ENCODE measurements at regions not wholly inside any gene's neighbourhood (a gene's known extent, or its start where the extent isn't known, plus 50 kb on each side); places are given as distances from the start of the nearest gene placed in this dataset.
"Not testable (repeated sequence)": the region's sequence is repeated elsewhere in the genome, so short reads cannot be mapped to it uniquely, and the experiment has no call there.

DNA sequence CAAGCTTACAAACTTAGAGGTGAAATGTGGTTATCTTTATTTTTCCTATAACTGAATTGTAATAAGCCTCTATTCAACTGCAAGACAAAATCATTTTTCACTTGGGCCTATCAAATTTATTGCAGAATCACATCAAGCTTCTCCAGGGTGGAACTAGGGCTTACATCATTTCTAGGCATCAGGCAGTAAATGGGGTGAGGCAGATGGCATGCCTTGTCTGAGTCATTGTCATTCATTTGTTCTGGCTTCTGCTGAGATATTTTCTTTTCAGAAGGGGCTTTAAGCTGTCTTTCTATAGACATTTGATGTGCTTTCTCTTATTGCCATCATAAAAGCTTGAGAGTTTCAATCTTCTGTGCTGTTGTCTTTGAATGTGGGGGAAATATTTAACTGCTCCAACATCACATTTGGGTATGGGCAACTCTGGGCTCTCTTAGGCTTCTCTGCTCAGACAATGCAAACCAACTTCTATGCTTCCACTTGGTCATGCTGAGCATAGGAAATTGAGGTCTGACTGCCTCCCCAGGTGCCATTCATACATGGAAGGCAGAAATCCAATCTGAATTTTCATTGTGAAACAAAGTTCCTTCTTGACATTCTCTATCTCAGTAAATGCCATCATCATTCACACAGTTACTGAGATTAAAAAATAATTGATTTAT lies 225.8 kb upstream of the GIMD1 start:
- DNase-seq (ENCODE audit: low read depth in 2 of 2) = no peak

DNA sequence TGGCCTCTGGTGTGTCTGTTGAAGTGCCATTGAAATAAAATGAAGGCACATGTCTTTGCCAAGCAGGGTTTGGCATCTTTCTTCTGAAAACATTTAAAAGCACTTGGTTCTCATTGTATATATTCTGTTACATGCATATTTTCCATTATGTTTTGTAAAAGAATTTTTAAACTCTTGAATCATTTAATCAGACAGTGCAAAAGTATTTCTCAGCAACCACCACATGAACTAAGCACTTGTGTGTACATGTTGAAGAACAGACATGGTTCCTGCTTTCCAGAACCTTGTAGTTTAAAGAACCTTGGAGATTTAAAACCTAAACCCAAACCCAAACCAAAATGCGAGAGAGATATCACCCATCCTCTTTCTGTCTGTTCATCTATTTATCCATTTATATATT lies 220.3 kb upstream of the GIMD1 start:
- DNase-seq (ENCODE audit: low read depth in 2 of 2) = no peak

DNA sequence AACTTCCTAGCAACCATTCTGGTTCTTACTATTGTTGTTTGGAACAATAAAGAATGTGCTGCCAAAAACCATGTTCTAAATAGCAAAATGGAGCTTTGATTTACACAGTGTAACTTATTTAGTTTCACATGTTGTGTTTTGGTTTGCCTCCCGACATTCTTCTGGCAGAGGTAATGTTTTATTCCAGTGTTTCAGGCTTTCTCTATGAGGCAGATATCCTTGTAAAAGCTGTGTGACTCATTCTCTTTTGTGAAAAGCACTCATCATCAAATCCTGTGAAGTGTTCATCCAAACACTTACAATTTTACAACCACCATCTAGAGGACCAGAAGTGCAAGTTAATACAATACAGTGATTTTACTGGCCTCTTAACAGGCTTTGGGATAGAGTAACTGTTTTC lies 219.0 kb upstream of the GIMD1 start:
- no peak for DNase-seq (ENCODE audit: low read depth in 2 of 2)

DNA sequence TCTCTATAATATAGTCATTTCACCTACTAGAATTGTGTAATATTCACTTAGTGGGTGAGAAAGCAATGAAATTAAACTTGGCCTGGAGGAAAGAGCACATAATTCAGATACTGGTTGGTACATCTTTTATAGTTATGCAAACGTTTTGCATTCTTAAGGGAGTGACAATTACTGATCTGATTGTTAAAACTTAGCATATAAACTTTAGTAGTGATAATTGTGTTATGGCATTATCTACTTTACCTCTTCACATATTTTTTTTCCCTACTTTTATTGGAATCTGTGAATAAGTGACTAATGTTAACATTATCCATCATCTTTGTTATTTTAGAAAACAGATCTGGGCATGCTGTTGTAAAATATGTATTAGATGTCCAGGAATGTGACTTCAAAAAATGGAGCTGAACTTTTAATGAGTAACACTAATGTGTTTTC lies 217.4 kb upstream of the GIMD1 start:
- DNase-seq (ENCODE audit: low read depth in 2 of 2) = no peak

DNA sequence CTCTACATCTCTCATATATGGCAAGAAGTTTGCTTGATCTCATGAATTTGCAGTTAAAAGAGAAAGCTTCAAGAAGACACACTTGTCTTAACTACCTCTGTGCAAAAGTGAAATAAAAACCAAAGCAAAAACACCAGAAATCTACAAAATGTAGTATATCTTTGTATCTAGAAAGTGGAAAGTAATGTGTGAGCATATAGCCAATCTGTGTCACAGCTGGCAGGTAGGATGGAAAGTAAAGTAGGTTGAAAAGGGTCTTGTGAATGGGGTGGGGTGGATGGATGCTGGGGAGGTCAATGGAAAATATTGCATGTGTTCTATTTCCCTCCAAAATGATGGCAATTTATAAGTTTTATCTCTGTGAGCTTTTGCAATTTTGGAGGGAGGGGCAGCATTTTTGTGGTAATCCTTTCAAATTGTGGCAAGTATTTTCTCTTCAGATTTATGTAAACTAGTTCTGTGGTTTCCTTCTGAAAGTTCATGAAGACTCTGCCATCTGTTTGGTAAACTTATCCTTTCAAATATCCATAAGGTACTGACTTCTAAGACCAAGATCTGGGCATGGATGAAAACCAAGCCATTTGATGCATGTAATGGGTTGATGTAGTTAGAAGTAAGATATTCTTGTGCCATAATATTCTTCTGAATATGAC lies 215.9 kb upstream of the GIMD1 start:
- no peak for DNase-seq (ENCODE audit: low read depth in 2 of 2)

DNA sequence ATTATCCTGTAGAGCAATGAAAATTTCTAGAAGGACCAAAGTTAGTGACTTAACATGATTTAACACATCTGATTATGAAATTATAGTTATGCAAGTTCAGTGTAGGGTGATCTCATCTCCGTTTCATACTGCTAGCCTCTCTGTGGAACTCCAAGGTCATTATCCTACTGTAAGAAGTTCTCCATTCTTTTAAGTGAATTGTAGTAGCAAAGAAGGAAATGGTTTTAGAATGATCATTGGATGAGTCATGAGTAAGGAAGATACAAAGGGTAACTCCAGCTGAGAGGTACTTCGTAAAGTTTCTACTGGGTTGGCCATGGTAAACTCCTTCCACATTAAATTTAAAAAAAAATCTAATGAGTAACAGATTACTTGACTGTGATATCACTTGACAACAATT lies 215.0 kb upstream of the GIMD1 start:
- DNase-seq (ENCODE audit: low read depth in 2 of 2) = no peak

DNA sequence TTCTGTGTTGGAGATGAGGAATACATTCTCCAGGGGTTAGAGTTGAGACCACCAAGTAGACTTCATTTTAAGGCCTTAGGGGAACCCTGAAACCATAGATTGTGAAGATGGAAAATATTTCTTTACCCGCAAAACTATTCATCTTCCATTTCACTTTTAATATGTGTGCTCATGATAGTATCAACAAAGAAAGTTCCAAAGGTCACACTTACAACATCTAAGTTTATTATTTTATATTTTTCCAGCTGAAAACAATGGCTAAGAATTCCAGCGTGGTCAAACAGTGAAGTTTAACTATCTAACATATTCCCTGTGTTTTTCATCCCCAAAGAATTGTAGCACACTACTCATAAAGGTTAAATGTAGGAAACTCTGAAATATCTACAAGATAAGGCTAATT lies 214.5 kb upstream of the GIMD1 start:
- no peak for DNase-seq (ENCODE audit: low read depth in 2 of 2)

DNA sequence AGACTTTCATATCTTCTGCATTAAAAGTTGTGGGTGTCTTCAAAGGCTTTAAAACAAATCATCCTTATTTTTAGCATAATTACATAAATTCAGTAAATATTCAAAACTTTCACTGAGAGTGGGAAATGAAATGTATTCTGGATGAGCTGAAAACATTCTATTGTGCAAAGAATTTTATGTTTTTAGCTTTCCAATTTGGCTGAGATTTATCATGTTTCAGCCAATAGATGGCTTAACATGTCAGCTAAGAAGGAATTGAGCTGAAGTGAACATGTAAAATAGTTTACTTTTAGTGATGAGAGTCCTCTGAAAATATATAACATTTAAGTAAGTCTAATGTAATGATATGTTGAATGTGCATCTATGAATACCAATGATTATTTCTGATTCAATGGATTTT lies 213.5 kb upstream of the GIMD1 start:
- DNase-seq (ENCODE audit: low read depth in 2 of 2) = no peak

DNA sequence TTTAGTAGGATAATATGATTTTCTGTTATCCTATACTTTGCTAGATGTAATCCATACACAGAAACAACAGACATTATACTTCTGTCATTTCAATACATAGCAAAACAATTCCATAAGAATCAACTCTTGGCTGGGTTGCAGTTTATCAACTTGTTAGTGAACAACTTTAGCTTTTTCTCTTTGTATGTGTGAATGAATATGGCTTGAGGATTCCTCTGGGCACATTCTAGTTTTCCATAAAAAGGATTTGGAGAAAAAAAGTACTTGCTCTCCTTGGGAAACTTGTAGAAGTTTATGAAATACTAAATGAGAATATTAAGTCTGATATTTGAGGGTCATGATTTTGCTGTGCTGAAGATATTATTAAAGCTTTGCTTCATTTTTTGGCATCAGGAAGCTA lies 210.7 kb upstream of the GIMD1 start:
- DNase-seq (ENCODE audit: low read depth in 2 of 2) = no peak

DNA sequence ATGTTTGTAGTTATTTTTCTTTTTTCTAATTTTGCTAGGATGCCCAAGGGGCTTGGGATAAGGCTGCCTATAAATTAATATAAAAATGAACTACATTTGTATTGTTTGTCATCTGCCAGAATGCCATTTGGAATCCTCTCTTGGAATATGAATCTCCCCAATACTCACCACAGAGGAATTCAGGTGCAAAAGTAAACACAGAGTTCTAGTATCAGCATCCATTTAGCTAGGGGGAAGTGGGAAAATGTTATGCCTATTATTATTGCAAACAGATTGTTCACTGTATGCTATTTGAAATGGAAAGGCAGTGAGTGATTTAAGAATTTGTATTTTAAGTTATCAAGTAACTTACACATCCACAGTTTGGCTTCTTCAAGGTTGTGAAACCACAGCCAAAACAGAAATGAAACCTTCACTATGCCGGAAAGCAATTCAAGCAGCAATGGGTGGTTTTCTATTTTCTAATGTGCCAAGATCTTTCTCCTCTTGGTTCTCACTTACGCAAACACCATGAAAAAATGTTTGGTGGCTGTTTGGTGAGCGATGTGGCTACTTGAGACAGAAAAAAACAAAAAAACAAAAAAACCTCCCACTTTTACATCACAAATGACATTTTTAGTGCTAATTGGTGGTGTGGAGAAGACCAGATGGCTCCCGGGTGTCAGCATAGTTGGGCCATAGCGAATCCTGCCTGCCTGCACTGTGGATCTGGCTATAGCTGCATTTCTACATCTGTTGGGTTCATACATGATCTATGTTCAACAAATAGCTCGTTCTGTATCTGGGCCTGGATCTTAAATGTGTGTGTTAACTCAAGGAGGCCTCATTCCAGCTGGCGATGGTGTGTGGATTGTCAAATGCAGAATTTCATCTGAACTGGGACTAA lies 200.8 kb upstream of the GIMD1 start:
- no peak for DNase-seq (ENCODE audit: low read depth in 2 of 2)

DNA sequence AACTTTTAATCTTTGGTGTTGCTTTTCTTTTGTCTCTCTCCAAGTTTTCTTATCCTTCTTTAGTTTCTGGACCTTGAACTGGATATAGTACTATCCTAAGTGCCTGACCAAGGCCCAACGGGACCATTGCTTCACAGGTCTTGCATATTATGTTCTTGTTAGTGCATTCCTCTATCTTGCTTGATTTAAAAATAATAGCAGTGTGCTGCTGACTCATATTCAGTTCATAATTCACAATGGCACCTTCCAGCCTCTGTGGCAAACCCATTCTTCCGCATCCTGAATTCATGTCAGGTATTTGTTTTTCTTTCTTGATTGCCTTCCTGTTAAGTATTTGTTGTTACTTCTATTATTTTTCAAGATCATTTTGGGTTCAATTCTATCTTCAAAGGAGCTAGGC lies 197.1 kb upstream of the GIMD1 start:
- DNase-seq (ENCODE audit: low read depth in 2 of 2) = no peak

DNA sequence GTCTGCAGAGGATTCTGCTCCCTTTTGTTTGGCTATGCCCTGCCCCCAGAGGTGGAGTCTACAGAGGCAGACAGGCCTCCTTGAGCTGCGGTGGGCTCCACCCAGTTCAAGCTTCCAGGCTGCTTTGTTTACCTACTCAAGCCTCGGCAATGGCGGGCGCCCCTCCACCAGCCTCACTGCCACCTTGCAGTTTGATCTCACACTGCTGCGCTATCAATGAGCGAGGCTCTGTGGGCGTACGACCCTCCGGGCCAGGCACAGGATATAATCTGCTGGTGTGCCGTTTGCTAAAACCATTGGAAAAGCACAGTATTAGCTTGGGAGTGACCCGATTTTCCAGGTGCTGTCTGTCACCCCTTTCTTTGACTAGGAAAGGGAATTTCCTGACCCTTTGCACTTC lies 195.1 kb upstream of the GIMD1 start:
- DNase-seq (ENCODE audit: low read depth in 2 of 2) = not testable (repeated sequence)

DNA sequence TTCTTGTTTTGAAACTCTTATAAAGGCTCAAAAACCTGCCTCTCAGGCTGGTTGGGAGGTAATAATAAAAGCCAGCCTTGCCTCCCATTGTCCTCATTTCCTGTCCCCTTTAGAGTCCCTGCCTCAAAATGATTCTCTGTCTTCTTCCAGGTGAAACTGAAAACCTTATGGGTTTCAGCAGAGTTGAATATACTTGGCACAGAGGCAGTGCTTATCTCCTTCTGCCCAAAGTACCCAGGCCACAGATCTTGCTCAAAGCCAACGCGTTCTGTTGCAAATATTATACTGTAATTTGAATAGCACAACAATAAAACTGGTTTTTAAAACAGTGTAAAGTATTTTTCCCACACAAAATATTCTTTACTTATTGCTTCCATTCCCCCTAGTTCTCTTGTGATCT lies 183.1 kb upstream of the GIMD1 start:
- DNase-seq (ENCODE audit: low read depth in 2 of 2) = no peak

DNA sequence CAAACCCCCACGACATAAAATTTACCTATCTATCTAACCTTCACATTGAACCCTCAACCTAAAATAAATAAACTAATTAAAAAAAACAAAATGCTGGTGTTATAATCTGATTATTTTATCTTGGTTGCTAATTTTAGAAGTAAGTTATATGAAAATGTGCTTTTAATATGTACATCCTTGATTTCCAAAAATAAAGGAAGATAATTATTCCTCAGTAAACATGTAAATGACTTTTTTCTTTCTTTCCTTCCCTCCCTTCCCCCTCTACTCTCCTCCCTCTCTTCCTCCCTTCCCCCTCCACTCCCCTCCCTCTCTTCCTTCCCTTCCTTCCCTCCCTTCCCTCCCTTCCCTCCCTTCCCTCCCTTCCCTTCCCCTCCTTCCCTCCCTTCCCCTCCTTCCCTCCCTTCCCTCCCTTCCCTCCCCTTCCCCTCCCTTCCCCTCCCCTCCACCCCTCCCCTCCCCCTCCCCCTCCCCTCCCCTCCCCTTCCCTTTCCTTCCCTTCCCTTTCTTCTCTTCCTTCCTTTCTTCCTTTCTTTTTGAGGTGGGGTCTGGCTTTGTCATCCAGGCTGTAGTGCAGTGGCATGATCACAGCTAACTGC lies 180.0 kb upstream of the GIMD1 start:
- no peak for DNase-seq (ENCODE audit: low read depth in 2 of 2)

DNA sequence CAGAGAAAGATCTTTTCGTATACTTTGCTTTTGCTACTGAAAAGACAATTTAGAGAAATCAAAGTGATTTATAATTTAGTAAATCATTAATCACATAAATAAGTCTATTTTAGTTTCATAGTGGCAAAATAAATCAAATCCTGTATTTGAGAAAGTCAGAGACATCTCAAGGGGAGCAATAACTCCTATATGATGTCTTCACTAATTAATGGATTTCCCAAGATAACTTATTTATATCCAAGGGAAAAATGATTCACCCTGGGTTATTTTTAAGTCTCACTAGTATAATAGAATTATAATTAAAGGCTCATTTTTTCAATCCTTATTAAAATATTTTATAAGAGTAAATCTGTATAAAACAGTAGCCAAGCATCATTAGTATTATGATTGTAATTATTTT lies 177.8 kb upstream of the GIMD1 start:
- DNase-seq (ENCODE audit: low read depth in 2 of 2) = no peak

DNA sequence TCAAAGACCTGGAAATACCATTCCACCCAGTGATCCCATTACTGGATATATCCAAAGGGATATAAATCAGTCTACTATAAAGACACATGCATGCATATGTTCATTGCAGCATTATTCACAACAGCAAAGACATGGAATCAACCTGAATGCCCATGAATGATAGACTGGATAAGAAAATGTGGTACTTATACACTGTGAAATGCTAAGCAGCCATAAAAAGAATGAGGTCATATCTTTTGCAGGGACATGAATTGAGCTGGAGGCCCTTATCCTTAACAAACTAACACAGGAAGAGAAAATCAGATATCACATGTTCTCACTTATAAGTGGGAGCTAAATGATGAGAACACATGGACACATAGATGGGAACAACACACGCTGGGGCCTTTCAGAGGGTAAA lies 174.0 kb upstream of the GIMD1 start:
- DNase-seq (ENCODE audit: low read depth in 2 of 2) = not testable (repeated sequence)

DNA sequence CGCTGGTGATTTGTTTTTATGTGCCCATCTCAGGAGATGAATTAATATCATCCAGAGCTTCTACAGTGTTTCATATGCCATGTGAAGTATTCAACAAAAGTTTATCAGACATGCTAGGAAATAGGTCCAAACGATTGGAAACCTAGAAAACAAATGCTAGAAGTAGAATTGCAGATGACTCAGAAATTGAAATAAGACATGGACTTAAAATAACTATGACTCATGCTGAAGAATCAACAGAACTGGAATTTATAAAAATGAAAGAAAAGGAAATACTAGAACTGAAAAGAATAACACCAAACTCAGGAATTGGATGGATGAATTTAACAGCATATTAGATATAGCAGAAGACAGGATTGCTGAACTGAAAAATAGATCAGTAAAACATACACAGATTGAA lies 172.7 kb upstream of the GIMD1 start:
- DNase-seq (ENCODE audit: low read depth in 2 of 2) = no peak

DNA sequence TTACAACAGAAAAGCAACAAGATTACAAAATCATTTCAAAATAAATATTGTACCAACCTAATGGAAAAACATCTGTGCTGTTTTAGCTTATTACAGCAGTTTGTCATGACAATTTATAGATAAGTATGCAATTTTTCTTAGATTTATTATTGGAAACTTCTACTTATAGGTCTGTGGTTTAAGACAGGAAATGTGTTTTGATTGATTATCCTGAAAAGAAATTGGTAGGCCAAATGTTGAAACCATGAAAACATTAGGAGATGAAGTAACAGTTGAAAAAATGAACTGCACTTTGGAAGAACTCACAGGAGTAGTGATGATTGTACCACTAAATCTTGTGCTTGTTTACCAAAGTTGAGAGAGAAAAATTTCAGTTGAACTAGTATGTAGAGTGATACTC lies 162.2 kb upstream of the GIMD1 start:
- DNase-seq (ENCODE audit: low read depth in 2 of 2) = no peak

DNA sequence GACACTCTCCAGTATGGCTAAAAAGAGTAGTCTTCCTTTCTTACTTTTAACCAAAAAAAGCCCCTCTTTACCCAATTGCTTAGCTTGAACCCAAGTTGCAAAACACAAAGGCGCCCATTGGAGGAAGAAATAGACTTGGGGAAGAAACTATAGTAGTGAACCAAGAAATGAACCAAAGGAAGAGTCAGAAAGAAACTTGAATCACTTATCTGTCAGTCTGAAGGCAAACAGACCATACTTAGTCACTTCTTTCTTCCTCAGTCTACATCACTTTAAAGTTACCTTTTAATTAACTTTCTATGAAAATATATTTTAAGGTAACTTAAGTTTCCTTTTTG lies 161.4 kb upstream of the GIMD1 start:
- DNase-seq (ENCODE audit: low read depth in 2 of 2) = no peak

DNA sequence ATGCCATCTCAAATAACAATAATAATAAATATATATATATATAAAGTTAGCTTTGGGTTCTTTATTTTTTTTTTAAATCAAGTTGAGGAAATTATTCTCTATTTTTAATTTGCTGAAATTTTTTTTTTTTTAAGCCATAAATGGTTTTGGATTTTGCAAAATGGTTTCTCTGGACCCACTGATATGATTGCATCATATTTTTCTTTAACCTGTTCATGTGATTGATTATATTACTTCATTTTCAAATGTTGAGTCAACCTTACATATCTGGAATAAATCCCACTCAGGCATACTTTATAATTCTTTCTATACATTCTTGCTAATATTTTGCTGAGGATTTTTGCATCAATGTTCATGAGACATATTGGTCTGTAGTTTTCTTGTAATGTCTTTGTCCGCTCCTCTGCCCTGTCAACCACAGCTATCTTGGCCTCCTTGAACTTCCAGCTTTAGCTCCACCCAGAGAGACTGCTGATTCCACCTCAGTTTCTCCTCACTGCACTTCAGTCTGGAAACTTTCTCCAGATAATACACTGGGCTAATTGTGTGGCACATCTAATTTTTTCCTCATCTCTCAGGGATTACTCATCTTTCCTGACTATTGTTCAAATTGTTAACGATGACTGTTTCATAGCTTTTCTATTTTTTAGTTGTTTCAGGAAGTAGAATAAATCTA lies 160.9 kb upstream of the GIMD1 start:
- no peak for DNase-seq (ENCODE audit: low read depth in 2 of 2)

DNA sequence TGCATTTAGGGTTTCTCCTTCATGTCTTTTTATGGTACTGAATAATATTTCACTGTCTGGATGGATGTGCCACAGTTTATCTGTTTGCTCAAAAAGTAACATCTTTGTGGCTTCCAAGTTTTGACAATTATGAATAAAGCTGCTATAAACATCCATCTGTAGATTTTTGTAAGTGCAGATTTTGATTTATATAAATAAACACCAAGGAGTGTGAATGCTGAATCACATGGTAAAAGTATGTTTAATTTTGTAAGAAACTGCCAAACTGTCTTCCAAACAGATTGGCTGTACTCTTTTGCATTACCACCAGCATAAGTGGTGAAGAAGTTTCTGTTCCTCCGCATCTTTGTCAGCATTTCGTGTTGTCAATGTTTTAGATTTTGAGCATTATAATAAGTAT lies 158.7 kb upstream of the GIMD1 start:
- no peak for DNase-seq (ENCODE audit: low read depth in 2 of 2)

DNA sequence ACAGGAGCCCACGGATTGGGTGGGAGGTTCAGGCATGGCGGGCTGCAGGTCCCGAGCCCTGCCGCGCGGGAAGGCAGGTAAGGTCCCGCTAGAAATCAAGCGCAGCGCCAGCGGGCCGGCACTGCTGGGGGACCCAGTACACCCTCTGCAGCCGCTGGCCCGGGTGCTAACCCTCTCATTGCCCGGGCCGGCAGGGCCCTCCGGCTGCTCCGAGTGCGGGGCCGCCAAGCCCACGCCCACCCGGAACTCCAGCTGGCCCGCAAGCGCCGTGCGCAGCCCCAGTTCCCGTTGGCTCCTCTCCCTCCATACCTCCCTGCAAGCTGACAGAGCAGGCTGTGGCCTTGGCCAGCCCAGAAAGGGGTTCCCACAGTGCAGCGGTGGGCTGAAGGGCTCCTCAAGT lies 156.8 kb upstream of the GIMD1 start:
- not testable (repeated sequence) for DNase-seq (ENCODE audit: low read depth in 2 of 2)
